ENCODE measurements at regions not wholly inside any gene's neighbourhood (a gene's known extent, or its start where the extent isn't known, plus 50 kb on each side); places are given as distances from the start of the nearest gene placed in this dataset.

- TF ChIP-seq CTCF (IDR thresholded peaks at IDR 0.05) (no peak), POLR2A (IDR thresholded peaks at IDR 0.05) (no peak)
Measured at GRCh38 chr7:92898798-92899197, 62.4 kb upstream of the CDK6 start.
